ENCODE measurements at regions not wholly inside any gene's neighbourhood (a gene's known extent, or its start where the extent isn't known, plus 50 kb on each side); places are given as distances from the start of the nearest gene placed in this dataset.

DNA sequence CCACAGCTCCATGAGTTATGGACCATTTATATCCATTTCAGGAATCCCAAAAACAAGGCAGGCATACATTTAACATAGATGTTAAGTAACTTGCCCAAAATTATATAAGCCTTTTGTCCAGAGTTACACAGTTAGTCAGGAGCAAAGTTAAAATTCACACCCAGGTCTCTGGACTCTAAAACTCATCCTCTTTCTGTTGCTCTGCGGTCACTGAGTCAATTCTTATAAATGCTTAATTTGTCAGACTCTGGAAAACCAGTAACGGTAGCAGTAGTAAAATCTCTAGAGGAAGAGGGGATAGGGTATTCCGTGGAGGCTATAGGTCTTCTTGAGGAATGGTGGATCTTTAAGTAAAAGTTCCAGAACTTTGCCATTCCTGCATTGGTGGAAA is 223.6 kb upstream of the JUN start:
- TF ChIP-seq, protein P1, sequence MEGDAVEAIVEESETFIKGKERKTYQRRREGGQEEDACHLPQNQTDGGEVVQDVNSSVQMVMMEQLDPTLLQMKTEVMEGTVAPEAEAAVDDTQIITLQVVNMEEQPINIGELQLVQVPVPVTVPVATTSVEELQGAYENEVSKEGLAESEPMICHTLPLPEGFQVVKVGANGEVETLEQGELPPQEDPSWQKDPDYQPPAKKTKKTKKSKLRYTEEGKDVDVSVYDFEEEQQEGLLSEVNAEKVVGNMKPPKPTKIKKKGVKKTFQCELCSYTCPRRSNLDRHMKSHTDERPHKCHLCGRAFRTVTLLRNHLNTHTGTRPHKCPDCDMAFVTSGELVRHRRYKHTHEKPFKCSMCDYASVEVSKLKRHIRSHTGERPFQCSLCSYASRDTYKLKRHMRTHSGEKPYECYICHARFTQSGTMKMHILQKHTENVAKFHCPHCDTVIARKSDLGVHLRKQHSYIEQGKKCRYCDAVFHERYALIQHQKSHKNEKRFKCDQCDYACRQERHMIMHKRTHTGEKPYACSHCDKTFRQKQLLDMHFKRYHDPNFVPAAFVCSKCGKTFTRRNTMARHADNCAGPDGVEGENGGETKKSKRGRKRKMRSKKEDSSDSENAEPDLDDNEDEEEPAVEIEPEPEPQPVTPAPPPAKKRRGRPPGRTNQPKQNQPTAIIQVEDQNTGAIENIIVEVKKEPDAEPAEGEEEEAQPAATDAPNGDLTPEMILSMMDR (IDR thresholded peaks at IDR 0.05): no peak
- TF ChIP-seq POLR2A (IDR thresholded peaks at IDR 0.05) (no peak), EP300 (IDR thresholded peaks at IDR 0.05) (no peak)

Data from sigmoid colon (tissue), 4 donors.